ENCODE measurements at regions not wholly inside any gene's neighbourhood (a gene's known extent, or its start where the extent isn't known, plus 50 kb on each side); places are given as distances from the start of the nearest gene placed in this dataset.
"Not testable (repeated sequence)": the region's sequence is repeated elsewhere in the genome, so short reads cannot be mapped to it uniquely, and the experiment has no call there.

- H3K27me3 ChIP-seq (replicated peaks in 1 of 4; ENCODE audit: control extremely low read depth in 1 of 4, control insufficient read depth in 3 of 4, insufficient read depth in 4 of 4, low read length in 3 of 4); ATAC-seq (ENCODE audit: low read depth); H3K27ac ChIP-seq (ENCODE audit: low read length in 2 of 2); H3K27me3 Mint-ChIP-seq; H3K4me3 ChIP-seq (ENCODE audit: control extremely low read depth in 1 of 5, extremely low read depth in 1 of 5, insufficient read depth in 1 of 5, low read depth in 2 of 5, low read length in 4 of 5); H3K9me3 Mint-ChIP-seq (ENCODE audit: insufficient read depth); H3K9me3 ChIP-seq (ENCODE audit: control extremely low read depth in 1 of 3, control insufficient read depth in 2 of 3, insufficient read depth in 1 of 3, low read length in 2 of 3); CTCF ChIA-PET; H3K27ac Mint-ChIP-seq; intact Hi-C loops (cut with micrococcal nuclease); H3K4me2 ChIP-seq (replicated peaks; ENCODE audit: low read depth, low read length, poor library complexity, severe bottlenecking); H2AFZ ChIP-seq (ENCODE audit: insufficient read depth, low read depth, low read length, poor library complexity, severe bottlenecking); DNase-seq; H3K36me3 ChIP-seq (replicated peaks in 1 of 2; ENCODE audit: control extremely low read depth in 1 of 2, control insufficient read depth in 1 of 2, extremely low read depth in 1 of 2, insufficient read depth in 2 of 2, low read length in 1 of 2); H3K4me3 Mint-ChIP-seq; H3K79me2 ChIP-seq (ENCODE audit: control insufficient read depth, insufficient read depth, low read length); H3K9ac ChIP-seq (ENCODE audit: low read length); H3K4me1 Mint-ChIP-seq; POLR2A ChIA-PET; H3K4me1 ChIP-seq (ENCODE audit: control insufficient read depth in 2 of 2, insufficient read depth in 2 of 2, low read length in 2 of 2); H4K20me1 ChIP-seq (ENCODE audit: control insufficient read depth, insufficient read depth, low read length, poor library complexity, severe bottlenecking): not testable (repeated sequence)
Observed at GRCh38 chr11:49346627-49347026, 138.2 kb upstream of the FOLH1 start.

GRCh38 chr11:49328485-49329186 lies 120.2 kb upstream of the FOLH1 start:
- H3K36me3 ChIP-seq (replicated peaks in 1 of 2; ENCODE audit: control extremely low read depth in 1 of 2, control insufficient read depth in 1 of 2, extremely low read depth in 1 of 2, insufficient read depth in 2 of 2, low read length in 1 of 2); H3K27me3 Mint-ChIP-seq; ATAC-seq (ENCODE audit: low read depth); H3K9ac ChIP-seq (ENCODE audit: low read length); DNase-seq; H3K27me3 ChIP-seq (replicated peaks in 1 of 4; ENCODE audit: control extremely low read depth in 1 of 4, control insufficient read depth in 3 of 4, insufficient read depth in 4 of 4, low read length in 3 of 4); H3K79me2 ChIP-seq (ENCODE audit: control insufficient read depth, insufficient read depth, low read length); H2AFZ ChIP-seq (ENCODE audit: insufficient read depth, low read depth, low read length, poor library complexity, severe bottlenecking); H3K4me2 ChIP-seq (replicated peaks; ENCODE audit: low read depth, low read length, poor library complexity, severe bottlenecking); intact Hi-C loops (cut with micrococcal nuclease); H3K9me3 Mint-ChIP-seq (ENCODE audit: insufficient read depth); H3K9me3 ChIP-seq (ENCODE audit: control extremely low read depth in 1 of 3, control insufficient read depth in 2 of 3, insufficient read depth in 1 of 3, low read length in 2 of 3); POLR2A ChIA-PET; H3K4me3 Mint-ChIP-seq; CTCF ChIA-PET; H3K27ac Mint-ChIP-seq; H3K4me1 ChIP-seq (ENCODE audit: control insufficient read depth in 2 of 2, insufficient read depth in 2 of 2, low read length in 2 of 2); H3K4me3 ChIP-seq (ENCODE audit: control extremely low read depth in 1 of 5, extremely low read depth in 1 of 5, insufficient read depth in 1 of 5, low read depth in 2 of 5, low read length in 4 of 5); H3K4me1 Mint-ChIP-seq; H3K27ac ChIP-seq (ENCODE audit: low read length in 2 of 2); H4K20me1 ChIP-seq (ENCODE audit: control insufficient read depth, insufficient read depth, low read length, poor library complexity, severe bottlenecking): not testable (repeated sequence)
- no CpG with 5 or more reads among the region's 5 CpGs for WGBS (ENCODE audit: insufficient coverage)

DNA sequence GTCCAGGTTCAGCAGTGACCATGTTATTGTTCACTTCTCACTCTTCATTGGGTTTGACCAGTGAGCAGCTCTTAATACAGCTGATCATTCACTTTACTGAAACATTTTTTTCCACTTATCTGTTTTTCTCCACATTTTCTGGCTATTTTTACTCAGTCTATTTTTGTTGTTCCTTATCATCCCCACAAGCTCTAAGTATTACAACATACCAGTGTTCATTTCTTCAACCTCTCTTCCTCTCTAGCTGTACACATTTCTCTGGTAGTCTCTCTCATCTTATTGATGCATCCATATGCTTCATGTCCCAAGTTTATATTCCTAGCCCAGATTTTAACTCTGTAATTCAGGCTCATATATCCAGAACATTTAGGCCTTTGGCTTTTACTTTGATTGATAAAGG lies 119.4 kb upstream of the FOLH1 start:
- not testable (repeated sequence) for H3K27ac Mint-ChIP-seq; ATAC-seq (ENCODE audit: low read depth)

GRCh38 chr11:49326651-49327050 lies 118.2 kb upstream of the FOLH1 start:
- no CpG with 5 or more reads among the region's 3 CpGs for WGBS (ENCODE audit: insufficient coverage)
- H3K9me3 Mint-ChIP-seq (ENCODE audit: insufficient read depth) = not testable (repeated sequence)

More for the DNA sequence above, 119.4 kb upstream of the FOLH1 start:
- H2AFZ ChIP-seq (ENCODE audit: insufficient read depth, low read depth, low read length, poor library complexity, severe bottlenecking); CTCF ChIA-PET; H3K4me1 Mint-ChIP-seq; H3K4me3 Mint-ChIP-seq; H4K20me1 ChIP-seq (ENCODE audit: control insufficient read depth, insufficient read depth, low read length, poor library complexity, severe bottlenecking); H3K4me2 ChIP-seq (replicated peaks; ENCODE audit: low read depth, low read length, poor library complexity, severe bottlenecking); H3K36me3 ChIP-seq (replicated peaks in 1 of 2; ENCODE audit: control extremely low read depth in 1 of 2, control insufficient read depth in 1 of 2, extremely low read depth in 1 of 2, insufficient read depth in 2 of 2, low read length in 1 of 2); H3K27me3 ChIP-seq (replicated peaks in 1 of 4; ENCODE audit: control extremely low read depth in 1 of 4, control insufficient read depth in 3 of 4, insufficient read depth in 4 of 4, low read length in 3 of 4); H3K4me3 ChIP-seq (ENCODE audit: control extremely low read depth in 1 of 5, extremely low read depth in 1 of 5, insufficient read depth in 1 of 5, low read depth in 2 of 5, low read length in 4 of 5); H3K4me1 ChIP-seq (ENCODE audit: control insufficient read depth in 2 of 2, insufficient read depth in 2 of 2, low read length in 2 of 2); H3K9me3 Mint-ChIP-seq (ENCODE audit: insufficient read depth); H3K9me3 ChIP-seq (ENCODE audit: control extremely low read depth in 1 of 3, control insufficient read depth in 2 of 3, insufficient read depth in 1 of 3, low read length in 2 of 3); DNase-seq; intact Hi-C loops (cut with micrococcal nuclease); H3K27ac ChIP-seq (ENCODE audit: low read length in 2 of 2); H3K27me3 Mint-ChIP-seq; H3K9ac ChIP-seq (ENCODE audit: low read length); POLR2A ChIA-PET; H3K79me2 ChIP-seq (ENCODE audit: control insufficient read depth, insufficient read depth, low read length): not testable (repeated sequence)

More at GRCh38 chr11:49326651-49327050, 118.2 kb upstream of the FOLH1 start:
- H3K27me3 ChIP-seq (replicated peaks in 1 of 4; ENCODE audit: control extremely low read depth in 1 of 4, control insufficient read depth in 3 of 4, insufficient read depth in 4 of 4, low read length in 3 of 4); H2AFZ ChIP-seq (ENCODE audit: insufficient read depth, low read depth, low read length, poor library complexity, severe bottlenecking); H3K27ac Mint-ChIP-seq; H3K9ac ChIP-seq (ENCODE audit: low read length); H3K4me1 Mint-ChIP-seq; H3K4me3 Mint-ChIP-seq; H3K9me3 ChIP-seq (ENCODE audit: control extremely low read depth in 1 of 3, control insufficient read depth in 2 of 3, insufficient read depth in 1 of 3, low read length in 2 of 3); H3K27ac ChIP-seq (ENCODE audit: low read length in 2 of 2); H3K4me3 ChIP-seq (ENCODE audit: control extremely low read depth in 1 of 5, extremely low read depth in 1 of 5, insufficient read depth in 1 of 5, low read depth in 2 of 5, low read length in 4 of 5); ATAC-seq (ENCODE audit: low read depth); H3K36me3 ChIP-seq (replicated peaks in 1 of 2; ENCODE audit: control extremely low read depth in 1 of 2, control insufficient read depth in 1 of 2, extremely low read depth in 1 of 2, insufficient read depth in 2 of 2, low read length in 1 of 2); H3K4me1 ChIP-seq (ENCODE audit: control insufficient read depth in 2 of 2, insufficient read depth in 2 of 2, low read length in 2 of 2); intact Hi-C loops (cut with micrococcal nuclease); H3K79me2 ChIP-seq (ENCODE audit: control insufficient read depth, insufficient read depth, low read length); H3K27me3 Mint-ChIP-seq; H4K20me1 ChIP-seq (ENCODE audit: control insufficient read depth, insufficient read depth, low read length, poor library complexity, severe bottlenecking); POLR2A ChIA-PET; H3K4me2 ChIP-seq (replicated peaks; ENCODE audit: low read depth, low read length, poor library complexity, severe bottlenecking): not testable (repeated sequence)
- CTCF ChIA-PET = interaction anchor here (0.7 kb wide), 1 partner anchor 74 kb away, joined by 3 read pairs; no protein-coding TSS in a partner anchor
- DNase-seq = peak; percentile 1
